ENCODE measurements at regions not wholly inside any gene's neighbourhood (a gene's known extent, or its start where the extent isn't known, plus 50 kb on each side); places are given as distances from the start of the nearest gene placed in this dataset.

GRCh38 chr5:57690724-57691123, 208.1 kb upstream of the ACTBL2 start:
- TF ChIP-seq, protein P1, sequence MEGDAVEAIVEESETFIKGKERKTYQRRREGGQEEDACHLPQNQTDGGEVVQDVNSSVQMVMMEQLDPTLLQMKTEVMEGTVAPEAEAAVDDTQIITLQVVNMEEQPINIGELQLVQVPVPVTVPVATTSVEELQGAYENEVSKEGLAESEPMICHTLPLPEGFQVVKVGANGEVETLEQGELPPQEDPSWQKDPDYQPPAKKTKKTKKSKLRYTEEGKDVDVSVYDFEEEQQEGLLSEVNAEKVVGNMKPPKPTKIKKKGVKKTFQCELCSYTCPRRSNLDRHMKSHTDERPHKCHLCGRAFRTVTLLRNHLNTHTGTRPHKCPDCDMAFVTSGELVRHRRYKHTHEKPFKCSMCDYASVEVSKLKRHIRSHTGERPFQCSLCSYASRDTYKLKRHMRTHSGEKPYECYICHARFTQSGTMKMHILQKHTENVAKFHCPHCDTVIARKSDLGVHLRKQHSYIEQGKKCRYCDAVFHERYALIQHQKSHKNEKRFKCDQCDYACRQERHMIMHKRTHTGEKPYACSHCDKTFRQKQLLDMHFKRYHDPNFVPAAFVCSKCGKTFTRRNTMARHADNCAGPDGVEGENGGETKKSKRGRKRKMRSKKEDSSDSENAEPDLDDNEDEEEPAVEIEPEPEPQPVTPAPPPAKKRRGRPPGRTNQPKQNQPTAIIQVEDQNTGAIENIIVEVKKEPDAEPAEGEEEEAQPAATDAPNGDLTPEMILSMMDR (IDR thresholded peaks at IDR 0.05; ENCODE audit: control extremely low read depth in 1 of 3, insufficient read depth in 1 of 3, low read depth in 1 of 3, low read length in 3 of 3): no peak
- TF ChIP-seq MAFK (IDR thresholded peaks at IDR 0.05; ENCODE audit: low read depth, low read length) (no peak), KDM5A (IDR thresholded peaks at IDR 0.05; ENCODE audit: low read length) (no peak), POLR2A (IDR thresholded peaks at IDR 0.05; ENCODE audit: control extremely low read depth in 1 of 2, low read depth in 2 of 2, low read length in 2 of 2) (no peak), PHF8 (conservative IDR thresholded peaks at IDR 0.05; ENCODE audit: low read depth, low read length) (no peak), ZNF274 (IDR thresholded peaks at IDR 0.05; ENCODE audit: borderline replicate concordance, extremely low read depth, low read length) (no peak), TCF12 (IDR thresholded peaks at IDR 0.05; ENCODE audit: low read depth, low read length) (no peak), SIN3A (conservative IDR thresholded peaks at IDR 0.05 in 1 of 2, IDR thresholded peaks at IDR 0.05 in 1 of 2; ENCODE audit: low read depth in 1 of 2, low read length in 2 of 2) (no peak), RAD21 (IDR thresholded peaks at IDR 0.05 in 1 of 2, conservative IDR thresholded peaks at IDR 0.05 in 1 of 2; ENCODE audit: low read depth in 2 of 2, low read length in 2 of 2) (no peak), POLR2AphosphoS5 (IDR thresholded peaks at IDR 0.05; ENCODE audit: low read depth, low read length) (no peak), EZH2 (IDR thresholded peaks at IDR 0.05; ENCODE audit: low read depth, low read length, severe bottlenecking) (no peak), EP300 (IDR thresholded peaks at IDR 0.05; ENCODE audit: borderline replicate concordance in 1 of 2, low read depth in 2 of 2, low read length in 2 of 2) (no peak), YY1 (IDR thresholded peaks at IDR 0.05; ENCODE audit: low read depth, low read length) (no peak), ASH2L (IDR thresholded peaks at IDR 0.05; ENCODE audit: low read length) (no peak)

Measured in H1 (cell line).